ENCODE measurements at regions not wholly inside any gene's neighbourhood (a gene's known extent, or its start where the extent isn't known, plus 50 kb on each side); places are given as distances from the start of the nearest gene placed in this dataset.

- TF ChIP-seq POLR2A (IDR thresholded peaks at IDR 0.05) (no peak), CTCF (IDR thresholded peaks at IDR 0.05) (no peak), POLR2AphosphoS5 (IDR thresholded peaks at IDR 0.05) (no peak), EP300 (IDR thresholded peaks at IDR 0.05) (no peak)
- DNase-seq (ENCODE audit: low spot score in 2 of 2) = no peak
- 24% methylated on average over 2 of the region's 2 CpGs for WGBS
Measured at GRCh38 chr13:62292714-62293480, 877.2 kb upstream of the PCDH20 start.

GRCh38 chr13:62290542-62290941 is 874.9 kb upstream of the PCDH20 start:
- no peak overlapping the region for H3K27ac ChIP-seq
- H3K27me3 ChIP-seq = no peaks in the 10 kb centered on the region
- no peaks in the 10 kb centered on the region for H3K36me3 ChIP-seq
- no peak overlapping the region for H3K4me3 ChIP-seq
- TF ChIP-seq CTCF (IDR thresholded peaks at IDR 0.05) = no peak
- TF ChIP-seq EP300 (IDR thresholded peaks at IDR 0.05) = no peak
- no peak for TF ChIP-seq POLR2AphosphoS5 (IDR thresholded peaks at IDR 0.05)
- no peak for TF ChIP-seq POLR2A (IDR thresholded peaks at IDR 0.05)
- no peak for DNase-seq (ENCODE audit: low spot score in 2 of 2)
- H3K4me1 ChIP-seq = no peaks in the 10 kb centered on the region
- H3K9me3 ChIP-seq = peaks cover under 1% of the 10 kb centered on the region

More at GRCh38 chr13:62292714-62293480, 877.2 kb upstream of the PCDH20 start:
- Histone ChIP-seq H3K4me1 (no peaks in the 10 kb centered on the region), H3K4me3 (no peak overlapping the region), H3K36me3 (no peaks in the 10 kb centered on the region), H3K27me3 (no peaks in the 10 kb centered on the region), H3K9me3 (peaks cover 3% of the 10 kb centered on the region), H3K27ac (no peak overlapping the region)

GRCh38 chr13:62287764-62288163 is 872.1 kb upstream of the PCDH20 start:
- 84% methylated on average over 2 of the region's 2 CpGs for whole genome bisulfite sequencing
- Histone ChIP-seq H3K27ac (no peak overlapping the region), H3K36me3 (no peaks in the 10 kb centered on the region), H3K4me1 (no peaks in the 10 kb centered on the region), H3K4me3 (no peak overlapping the region), H3K9me3 (no peaks in the 10 kb centered on the region), H3K27me3 (no peaks in the 10 kb centered on the region)
- no peak for DNase-seq (ENCODE audit: low spot score in 2 of 2)
- no peak for TF ChIP-seq EP300 (IDR thresholded peaks at IDR 0.05)
- TF ChIP-seq POLR2A (IDR thresholded peaks at IDR 0.05) = no peak
- no peak for TF ChIP-seq CTCF (IDR thresholded peaks at IDR 0.05)
- TF ChIP-seq POLR2AphosphoS5 (IDR thresholded peaks at IDR 0.05) = no peak

- no peak for DNase-seq (ENCODE audit: low spot score in 2 of 2)
- H3K27ac ChIP-seq = no peak overlapping the region
- H3K36me3 ChIP-seq = no peaks in the 10 kb centered on the region
- no peaks in the 10 kb centered on the region for H3K27me3 ChIP-seq
- H3K4me3 ChIP-seq = no peak overlapping the region
- H3K4me1 ChIP-seq = no peaks in the 10 kb centered on the region
- peaks cover 3% of the 10 kb centered on the region for H3K9me3 ChIP-seq
- WGBS = 79% methylated on average over 1 of the region's 1 CpG
- no peak for TF ChIP-seq POLR2A (IDR thresholded peaks at IDR 0.05)
- TF ChIP-seq POLR2AphosphoS5 (IDR thresholded peaks at IDR 0.05) = no peak
- no peak for TF ChIP-seq EP300 (IDR thresholded peaks at IDR 0.05)
- no peak for TF ChIP-seq CTCF (IDR thresholded peaks at IDR 0.05)
Measured at GRCh38 chr13:62280590-62280989, 864.9 kb upstream of the PCDH20 start.

GRCh38 chr13:62278271-62278670 is 862.6 kb upstream of the PCDH20 start:
- Histone ChIP-seq H3K27me3 (no peaks in the 10 kb centered on the region), H3K27ac (no peak overlapping the region), H3K36me3 (no peaks in the 10 kb centered on the region), H3K9me3 (peaks cover 3% of the 10 kb centered on the region), H3K4me3 (no peak overlapping the region), H3K4me1 (no peaks in the 10 kb centered on the region)
- no peak for DNase-seq (ENCODE audit: low spot score in 2 of 2)
- TF ChIP-seq POLR2AphosphoS5 (IDR thresholded peaks at IDR 0.05) (no peak), POLR2A (IDR thresholded peaks at IDR 0.05) (no peak), CTCF (IDR thresholded peaks at IDR 0.05) (no peak), EP300 (IDR thresholded peaks at IDR 0.05) (no peak)

All from suprapubic skin (tissue), 4 donors.